ENCODE measurements at regions not wholly inside any gene's neighbourhood (a gene's known extent, or its start where the extent isn't known, plus 50 kb on each side); places are given as distances from the start of the nearest gene placed in this dataset.

DNA sequence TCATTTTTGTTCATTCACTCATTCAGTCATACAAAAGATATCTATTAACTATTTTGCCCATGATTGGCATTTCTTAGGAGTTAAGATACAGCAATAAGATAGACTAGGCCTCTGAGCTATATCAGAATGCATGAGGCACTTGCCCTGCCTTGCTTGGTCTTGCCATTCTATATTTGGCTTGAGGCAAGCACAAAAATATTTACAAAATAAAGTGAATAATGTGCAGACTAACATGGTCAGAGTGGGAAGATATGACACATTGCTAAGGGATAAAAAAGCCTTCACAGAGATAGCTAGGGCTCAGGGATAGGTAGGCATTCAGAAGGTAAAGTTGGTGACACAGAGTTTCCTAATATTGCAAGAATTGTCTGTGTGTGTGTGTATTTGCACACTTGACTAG, 75.0 kb upstream of the MMADHC start:
- TF ChIP-seq, protein P1, sequence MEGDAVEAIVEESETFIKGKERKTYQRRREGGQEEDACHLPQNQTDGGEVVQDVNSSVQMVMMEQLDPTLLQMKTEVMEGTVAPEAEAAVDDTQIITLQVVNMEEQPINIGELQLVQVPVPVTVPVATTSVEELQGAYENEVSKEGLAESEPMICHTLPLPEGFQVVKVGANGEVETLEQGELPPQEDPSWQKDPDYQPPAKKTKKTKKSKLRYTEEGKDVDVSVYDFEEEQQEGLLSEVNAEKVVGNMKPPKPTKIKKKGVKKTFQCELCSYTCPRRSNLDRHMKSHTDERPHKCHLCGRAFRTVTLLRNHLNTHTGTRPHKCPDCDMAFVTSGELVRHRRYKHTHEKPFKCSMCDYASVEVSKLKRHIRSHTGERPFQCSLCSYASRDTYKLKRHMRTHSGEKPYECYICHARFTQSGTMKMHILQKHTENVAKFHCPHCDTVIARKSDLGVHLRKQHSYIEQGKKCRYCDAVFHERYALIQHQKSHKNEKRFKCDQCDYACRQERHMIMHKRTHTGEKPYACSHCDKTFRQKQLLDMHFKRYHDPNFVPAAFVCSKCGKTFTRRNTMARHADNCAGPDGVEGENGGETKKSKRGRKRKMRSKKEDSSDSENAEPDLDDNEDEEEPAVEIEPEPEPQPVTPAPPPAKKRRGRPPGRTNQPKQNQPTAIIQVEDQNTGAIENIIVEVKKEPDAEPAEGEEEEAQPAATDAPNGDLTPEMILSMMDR (IDR thresholded peaks at IDR 0.05) = no peak
- TF ChIP-seq POLR2A (IDR thresholded peaks at IDR 0.05) = no peak
